Mucosa of stomach (tissue), 1 donor: ENCODE measurements at regions not wholly inside any gene's neighbourhood (a gene's known extent, or its start where the extent isn't known, plus 50 kb on each side); places are given as distances from the start of the nearest gene placed in this dataset.

Experiments
- H3K27me3 ChIP-seq: one replicate; pipeline ENCODE4 v1.7.0; 2013; ENCODE audit warnings: mild to moderate bottlenecking, low read length; ENCODE audit not compliant: control insufficient read depth, insufficient read depth
- H3K36me3 ChIP-seq: one replicate; pipeline ENCODE4 v1.7.0; 2013; ENCODE audit warnings: low read length; ENCODE audit not compliant: control insufficient read depth, insufficient read depth
- H3K4me1 ChIP-seq: one replicate; pipeline ENCODE4 v1.7.0; 2013; ENCODE audit warnings: mild to moderate bottlenecking, low read length; ENCODE audit not compliant: control insufficient read depth, insufficient read depth
- H3K4me3 ChIP-seq: one replicate; pipeline ENCODE4 v1.7.0; 2013; ENCODE audit warnings: low read length
- H3K9ac ChIP-seq: one replicate; pipeline ENCODE4 v1.7.0; 2013; ENCODE audit warnings: mild to moderate bottlenecking, low read length, moderate library complexity
- H3K9me3 ChIP-seq: one replicate; pipeline ENCODE4 v1.7.0; 2013; ENCODE audit warnings: mild to moderate bottlenecking, low read length, moderate library complexity; ENCODE audit not compliant: control insufficient read depth
- donor health status: Pancreatic carcinoma.

DNA sequence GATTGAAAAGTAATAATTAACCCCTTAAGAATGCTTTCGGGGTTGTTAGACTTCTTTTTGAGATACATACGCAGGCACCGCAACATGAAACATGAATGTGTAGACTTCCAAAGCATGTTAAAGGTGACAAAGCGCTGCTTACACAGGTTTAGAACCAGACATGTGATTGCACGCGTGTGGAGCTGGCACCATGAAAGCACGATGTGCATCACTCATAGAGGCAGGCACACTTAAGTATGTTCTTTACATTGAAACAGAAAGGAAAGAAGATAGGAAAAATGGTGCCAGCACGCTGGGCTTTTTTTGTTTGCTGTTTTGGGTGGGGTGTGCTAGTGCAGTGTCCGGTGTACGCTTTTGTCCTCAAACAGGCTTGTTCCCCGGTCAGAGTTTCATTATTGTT is 83.6 kb upstream of the PPARA start:
- Histone ChIP-seq H3K36me3 (no peaks in the 10 kb centered on the region), H3K4me3 (peak overlapping the region; percentile 14), H3K9me3 (no peaks in the 10 kb centered on the region), H3K27me3 (no peaks in the 10 kb centered on the region), H3K9ac (peak overlapping the region; percentile 98), H3K4me1 (peaks cover 70% of the 10 kb centered on the region)

DNA sequence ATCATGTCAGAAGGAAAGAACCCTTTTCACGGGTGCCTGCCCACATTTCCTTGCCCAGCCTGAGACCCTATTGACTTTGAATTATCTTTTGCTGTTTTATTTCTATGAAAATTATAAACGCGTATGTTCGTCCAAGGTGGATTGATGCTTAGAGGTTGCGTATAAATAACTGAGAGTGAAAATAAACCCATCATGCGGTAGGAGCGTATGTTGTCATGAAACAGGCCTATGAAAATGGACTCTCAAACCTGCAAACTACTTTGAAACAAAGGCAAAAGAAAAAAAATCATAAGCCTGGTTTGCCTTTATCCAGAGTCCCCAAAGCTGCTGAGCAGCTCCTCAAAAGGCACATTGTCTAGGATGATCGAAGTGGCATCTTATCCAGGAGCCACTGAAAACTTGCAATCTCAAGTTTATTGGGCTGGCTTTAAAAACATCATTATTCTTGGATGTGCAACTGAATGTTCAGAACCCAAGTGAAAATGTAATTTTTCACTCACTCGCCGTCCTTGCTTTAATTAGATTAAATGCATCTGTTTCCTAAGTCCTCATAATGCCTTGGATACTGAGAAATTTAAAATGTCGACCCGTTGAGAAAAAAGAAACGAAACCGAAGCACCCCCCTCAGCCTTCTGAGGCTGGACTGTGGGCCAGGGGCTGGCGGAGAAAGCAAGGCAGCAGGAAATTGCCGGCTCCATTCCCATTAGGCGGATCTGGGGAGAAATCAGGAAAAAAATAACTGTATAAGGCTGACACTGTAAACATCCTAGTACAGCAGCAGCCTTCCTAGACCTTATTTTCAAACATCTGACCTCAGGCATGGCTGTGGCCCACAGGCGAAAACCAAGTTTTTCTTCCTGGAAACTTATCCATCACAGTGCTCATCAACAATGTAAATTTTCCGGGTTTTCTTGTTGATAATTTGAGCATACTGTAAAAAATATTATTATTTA is 82.9 kb upstream of the PPARA start:
- Histone ChIP-seq H3K9ac (peak overlapping the region; percentile 98), H3K36me3 (no peaks in the 10 kb centered on the region), H3K4me3 (peak overlapping the region; percentile 14), H3K4me1 (peaks cover 64% of the 10 kb centered on the region), H3K27me3 (no peaks in the 10 kb centered on the region), H3K9me3 (no peaks in the 10 kb centered on the region)

GRCh38 chr22:46068181-46068592 is 82.1 kb upstream of the PPARA start:
- Histone ChIP-seq H3K4me3 (no peak overlapping the region), H3K27me3 (no peaks in the 10 kb centered on the region), H3K36me3 (no peaks in the 10 kb centered on the region), H3K4me1 (peaks cover 56% of the 10 kb centered on the region), H3K9me3 (no peaks in the 10 kb centered on the region), H3K9ac (peak overlapping the region; percentile 98)

DNA sequence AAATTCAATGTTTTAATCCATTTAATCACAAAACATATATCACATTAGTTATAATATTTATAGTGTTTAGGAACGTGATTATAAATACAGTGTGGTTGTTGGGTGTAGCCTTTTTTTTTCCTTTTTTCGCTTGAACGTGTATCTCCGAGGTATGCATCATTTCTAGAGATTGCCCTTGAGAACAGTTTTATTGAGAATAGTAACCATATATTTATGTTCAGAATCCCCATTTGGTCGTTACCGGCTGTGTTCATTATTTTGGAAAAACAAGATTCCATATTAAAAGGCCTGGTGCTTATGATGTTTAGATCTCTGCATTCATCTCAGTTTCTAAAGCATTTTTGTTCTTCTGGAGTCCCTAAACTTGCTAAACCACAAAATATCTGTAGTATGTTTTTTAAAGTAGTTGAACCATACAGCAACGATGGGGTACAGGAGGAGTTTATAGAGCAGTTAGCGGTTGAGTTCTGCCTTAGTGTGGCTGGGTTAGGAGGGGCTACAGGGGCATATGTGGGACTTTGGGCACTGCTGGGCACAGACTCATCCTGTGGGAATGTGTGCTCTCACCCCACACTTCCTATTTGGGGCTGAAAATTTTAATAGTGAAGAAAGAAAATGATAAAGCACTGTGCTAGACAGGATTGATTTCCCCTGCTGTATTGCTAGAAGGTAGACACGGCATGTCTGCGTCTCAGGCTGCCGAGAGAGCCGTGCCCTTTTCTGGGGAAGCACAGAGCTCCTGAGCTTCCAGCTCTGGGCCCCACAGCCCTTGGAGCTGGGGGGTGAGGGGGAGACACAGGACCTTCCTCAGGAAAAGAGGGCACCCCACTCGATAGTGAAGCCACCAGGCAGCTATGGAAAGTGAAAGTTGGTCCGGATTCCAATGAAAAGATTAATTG is 81.5 kb upstream of the PPARA start:
- Histone ChIP-seq H3K4me3 (peak overlapping the region; percentile 88), H3K4me1 (peaks cover 50% of the 10 kb centered on the region), H3K27me3 (no peaks in the 10 kb centered on the region)

GRCh38 chr22:46069521-46070214 is 80.7 kb upstream of the PPARA start:
- Histone ChIP-seq H3K4me1 (peaks cover 50% of the 10 kb centered on the region), H3K4me3 (peak overlapping the region; percentile 88), H3K27me3 (no peaks in the 10 kb centered on the region), H3K9ac (peak overlapping the region; percentile 98), H3K9me3 (no peaks in the 10 kb centered on the region), H3K36me3 (peaks cover 9% of the 10 kb centered on the region)

More for the DNA sequence above, 81.5 kb upstream of the PPARA start:
- Histone ChIP-seq H3K36me3 (peaks cover 1% of the 10 kb centered on the region), H3K9me3 (no peaks in the 10 kb centered on the region), H3K9ac (peak overlapping the region; percentile 98)

GRCh38 chr22:46070215-46070802 is 80.0 kb upstream of the PPARA start:
- peaks cover 15% of the 10 kb centered on the region for H3K36me3 ChIP-seq
- H3K4me1 ChIP-seq = peaks cover 50% of the 10 kb centered on the region
- H3K9ac ChIP-seq = peak overlapping the region; percentile 98
- no peaks in the 10 kb centered on the region for H3K27me3 ChIP-seq
- H3K9me3 ChIP-seq = no peaks in the 10 kb centered on the region
- peak overlapping the region; percentile 88 for H3K4me3 ChIP-seq

GRCh38 chr22:46070803-46071450 is 79.4 kb upstream of the PPARA start:
- Histone ChIP-seq H3K9ac (peak overlapping the region; percentile 98), H3K36me3 (peaks cover 15% of the 10 kb centered on the region), H3K4me1 (peaks cover 50% of the 10 kb centered on the region), H3K27me3 (no peaks in the 10 kb centered on the region), H3K4me3 (peak overlapping the region; percentile 88), H3K9me3 (no peaks in the 10 kb centered on the region)

- Histone ChIP-seq H3K9me3 (no peaks in the 10 kb centered on the region), H3K9ac (peak overlapping the region; percentile 96), H3K4me1 (peaks cover 50% of the 10 kb centered on the region), H3K27me3 (no peaks in the 10 kb centered on the region), H3K4me3 (peak overlapping the region; percentile 8), H3K36me3 (peaks cover 15% of the 10 kb centered on the region)
These were observed 78.7 kb upstream of the PPARA start for GRCh38 chr22:46071451-46072109.

GRCh38 chr22:46072110-46072881 is 78.0 kb upstream of the PPARA start:
- peaks cover 53% of the 10 kb centered on the region for H3K4me1 ChIP-seq
- H3K9ac ChIP-seq = peak overlapping the region; percentile 96
- no peaks in the 10 kb centered on the region for H3K27me3 ChIP-seq
- peaks cover 15% of the 10 kb centered on the region for H3K36me3 ChIP-seq
- H3K9me3 ChIP-seq = no peaks in the 10 kb centered on the region
- peak overlapping the region; percentile 93 for H3K4me3 ChIP-seq

DNA sequence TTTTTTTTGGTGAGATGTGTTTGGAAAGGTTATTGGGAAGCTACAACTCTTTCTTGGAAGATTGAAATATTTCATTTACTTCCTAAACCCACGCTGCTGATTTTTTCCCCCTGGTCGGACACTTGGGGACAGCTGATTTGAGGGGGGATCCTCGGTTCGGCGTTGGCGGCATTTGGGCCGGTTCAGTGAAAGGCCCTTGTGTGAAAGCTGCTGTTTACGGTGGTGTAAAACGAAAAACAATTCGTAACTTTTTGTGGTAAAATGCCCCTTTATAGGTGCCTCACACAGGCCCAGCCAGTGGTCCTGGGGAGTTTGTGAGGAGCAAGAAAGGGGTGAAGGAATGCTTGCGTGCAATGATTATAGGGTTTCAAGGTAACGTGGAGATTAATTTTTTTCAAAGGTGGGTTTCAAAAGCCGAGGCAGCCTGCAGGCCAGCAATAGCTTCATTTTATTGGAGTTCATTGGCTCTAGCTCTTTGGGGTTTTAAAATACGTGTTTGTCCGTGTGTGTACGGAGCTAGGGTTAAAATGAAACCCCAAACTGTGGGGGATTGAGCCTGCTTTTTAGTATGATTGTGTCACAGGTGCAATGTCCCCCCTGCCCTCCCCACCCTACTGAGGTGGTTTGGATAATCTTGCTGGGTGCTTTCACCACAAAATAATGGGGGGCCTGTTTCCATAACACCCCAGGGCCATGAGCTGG is 77.2 kb upstream of the PPARA start:
- H3K4me1 ChIP-seq = peaks cover 53% of the 10 kb centered on the region
- H3K36me3 ChIP-seq = peaks cover 15% of the 10 kb centered on the region
- no peaks in the 10 kb centered on the region for H3K27me3 ChIP-seq
- peak overlapping the region; percentile 66 for H3K4me3 ChIP-seq
- peak overlapping the region; percentile 96 for H3K9ac ChIP-seq
- no peaks in the 10 kb centered on the region for H3K9me3 ChIP-seq
